HG03378 (cell line): ENCODE measurements at regions not wholly inside any gene's neighbourhood (a gene's known extent, or its start where the extent isn't known, plus 50 kb on each side); places are given as distances from the start of the nearest gene placed in this dataset.

ENCODE experiments used
- ATAC-seq: cut with Tn5 transposase; IDR thresholded peaks from one replicate; pipeline ENCODE4 v1.9.1; 2021; ENCODE audit warnings: mild to moderate bottlenecking, moderate library complexity; ENCODE audit not compliant: unreplicated experiment

GRCh38 chr13:110773480-110773879 lies 60.0 kb downstream of the ING1 start:
- ATAC-seq = no peak

- ATAC-seq = no peak
Observed at GRCh38 chr13:110774051-110774450, 60.6 kb downstream of the ING1 start.

GRCh38 chr13:110774490-110774889 lies 61.0 kb downstream of the ING1 start:
- no peak for ATAC-seq

- no peak for ATAC-seq
Observed at GRCh38 chr13:110775576-110775975, 62.1 kb downstream of the ING1 start.

- no peak for ATAC-seq
Observed at GRCh38 chr13:110777251-110777820, 63.8 kb downstream of the ING1 start.

GRCh38 chr13:110779022-110779421 lies 65.5 kb downstream of the ING1 start:
- no peak for ATAC-seq

- no peak for ATAC-seq
Observed at GRCh38 chr13:110780422-110780821, 66.9 kb downstream of the ING1 start.

- no peak for ATAC-seq
Observed at GRCh38 chr13:110782185-110782584, 68.7 kb downstream of the ING1 start.

- ATAC-seq = no peak
Observed at GRCh38 chr13:110784704-110785103, 71.2 kb downstream of the ING1 start.

- no peak for ATAC-seq
Observed at GRCh38 chr13:110788778-110789177, 75.3 kb downstream of the ING1 start.

- ATAC-seq = no peak
Observed at GRCh38 chr13:110789871-110790270, 76.4 kb downstream of the ING1 start.

- ATAC-seq = no peak
Observed at GRCh38 chr13:110790371-110790770, 76.9 kb downstream of the ING1 start.

GRCh38 chr13:110794209-110794608 lies 80.7 kb downstream of the ING1 start:
- no peak for ATAC-seq

GRCh38 chr13:110797230-110797877 lies 83.9 kb downstream of the ING1 start:
- no peak for ATAC-seq

- no peak for ATAC-seq
Observed at GRCh38 chr13:110798081-110798994, 84.8 kb downstream of the ING1 start.

GRCh38 chr13:110799246-110800236 lies 86.0 kb downstream of the ING1 start:
- no peak for ATAC-seq

- ATAC-seq = no peak
Observed at GRCh38 chr13:110801044-110801443, 87.5 kb downstream of the ING1 start.

GRCh38 chr13:110802260-110802659 lies 88.8 kb downstream of the ING1 start:
- ATAC-seq = no peak

GRCh38 chr13:110806636-110807035 lies 93.1 kb downstream of the ING1 start:
- no peak for ATAC-seq

- no peak for ATAC-seq
Observed at GRCh38 chr13:110807546-110807945, 94.0 kb downstream of the ING1 start.

GRCh38 chr13:110808138-110808537 lies 94.6 kb downstream of the ING1 start:
- ATAC-seq = no peak
